SK-N-SH (cell line): ENCODE measurements at regions not wholly inside any gene's neighbourhood (a gene's known extent, or its start where the extent isn't known, plus 50 kb on each side); places are given as distances from the start of the nearest gene placed in this dataset.

Source experiments
- CTCF ChIA-PET: fragments of 300-600, 350-600 bp; formaldehyde crosslinking; extraction: SDS; loops from one replicate; lab custom pipeline; 2021; lab: Yijun Ruan, JAX
- POLR2A ChIA-PET: fragments of 350-600 bp; sonication (Branson Sonifier 250); formaldehyde crosslinking; extraction: SDS; loops from one replicate; lab custom pipeline; 2020; ENCODE audit warnings: antibody characterized with exemption, inconsistent platforms; lab: Yijun Ruan, JAX
- DNase-seq: peaks from one replicate; pipeline ENCODE4 v3.0.0; 2012
- H2AFZ ChIP-seq: fragments of 200-600 bp; sonication (generic); 2 replicates; pipeline ENCODE4 v1.8.1; 2016; ENCODE audit warnings: antibody characterized with exemption, mild to moderate bottlenecking, low read depth
- H3F3A ChIP-seq: fragments of 200-600 bp; sonication (generic); replicated peaks from 2 replicates; pipeline ENCODE3; 2016; ENCODE audit warnings: antibody characterized with exemption, mild to moderate bottlenecking; ENCODE audit not compliant: insufficient read depth
- H3K27ac ChIP-seq, 2 experiments: fragments of 200-500 bp in 1 of 2; fragments of 200-600 bp in 1 of 2; sonication (Bioruptor generic) in 1 of 2; sonication (generic), shearing (Covaris generic) in 1 of 2; 2 replicates each; pipeline versions ENCODE4 v1.5.1 to v1.6.1; 2014 to 2016; ENCODE audit warnings: low read depth in 2 of 2, inconsistent platforms in 1 of 2, low read length in 1 of 2, mild to moderate bottlenecking in 1 of 2, mixed read lengths in 1 of 2
- H3K27me3 ChIP-seq: fragments of 200-600 bp; sonication (generic), shearing (Covaris generic); 2 replicates; pipeline ENCODE4 v1.6.1; 2016; ENCODE audit warnings: mixed run types; ENCODE audit not compliant: insufficient read depth
- H3K36me3 ChIP-seq, 2 experiments: fragments of 200-500 bp in 1 of 2; fragments of 200-600 bp in 1 of 2; sonication (Bioruptor generic) in 1 of 2; sonication (generic) in 1 of 2; replicated peaks in 1 of 2; 2 replicates each; pipeline versions ENCODE3 to v1.5.1; 2014 to 2016; ENCODE audit warnings: low read length in 1 of 2, mild to moderate bottlenecking in 1 of 2; ENCODE audit not compliant: insufficient read depth in 2 of 2, control insufficient read depth in 1 of 2
- H3K4me1 ChIP-seq, 2 experiments: fragments of 200-500 bp in 1 of 2; fragments of 200-600 bp in 1 of 2; sonication (Bioruptor generic) in 1 of 2; sonication (generic), shearing (Covaris generic) in 1 of 2; 2 replicates each; pipeline versions ENCODE4 v1.5.1 to v1.6.1; 2014 to 2016; ENCODE audit warnings: low read depth in 1 of 2, low read length in 1 of 2, mixed run types in 1 of 2; ENCODE audit not compliant: insufficient read depth in 2 of 2, control insufficient read depth in 1 of 2
- H3K4me2 ChIP-seq: fragments of 200-600 bp; sonication (generic), shearing (Covaris generic); 2 replicates; pipeline ENCODE4 v1.6.1; 2017; ENCODE audit warnings: mixed run types
- H3K4me3 ChIP-seq, 2 experiments: fragments of 200-500 bp in 1 of 2; fragments of 200-600 bp in 1 of 2; sonication (Bioruptor generic) in 1 of 2; sonication (generic), shearing (Covaris generic) in 1 of 2; 2 replicates each; pipeline versions ENCODE4 v1.5.1 to v1.8.1; 2014 to 2016; ENCODE audit warnings: low read depth in 2 of 2, inconsistent platforms in 1 of 2, low read length in 1 of 2, mild to moderate bottlenecking in 1 of 2, mixed read lengths in 1 of 2, moderate library complexity in 1 of 2
- H3K79me2 ChIP-seq: fragments of 200-600 bp; sonication (generic); 2 replicates; pipeline ENCODE4 v1.8.1; 2017; ENCODE audit warnings: mild to moderate bottlenecking; ENCODE audit not compliant: insufficient read depth
- H3K9ac ChIP-seq: fragments of 200-600 bp; sonication (generic); 2 replicates; pipeline ENCODE4 v1.6.1; 2017; ENCODE audit warnings: mixed run types
- H3K9me2 ChIP-seq: fragments of 200-600 bp; sonication (generic); 2 replicates; pipeline ENCODE4 v1.6.1; 2017; ENCODE audit warnings: mixed run types
- H3K9me3 ChIP-seq: fragments of 200-600 bp; sonication (generic); 2 replicates; pipeline ENCODE4 v1.6.1; 2017; ENCODE audit warnings: mixed run types, mild to moderate bottlenecking, moderate library complexity
- H4K20me1 ChIP-seq: fragments of 200-600 bp; sonication (generic); 2 replicates; pipeline ENCODE4 v1.6.1; 2017; ENCODE audit warnings: mild to moderate bottlenecking, mixed run types; ENCODE audit not compliant: insufficient read depth
- CHD2 ChIP-seq: fragments of 150-350 bp; IDR thresholded peaks from 2 replicates; pipeline ENCODE4 v1.6.1; 2018; ENCODE audit warnings: low read length; ENCODE audit not compliant: partially characterized antibody
- ELF1 ChIP-seq: IDR thresholded peaks from 2 replicates; pipeline ENCODE4 v1.4.0; 2012
- FOSL2 ChIP-seq: IDR thresholded peaks from 2 replicates; pipeline ENCODE4 v1.4.0; 2012; ENCODE audit warnings: low read depth, mild to moderate bottlenecking, moderate library complexity, borderline replicate concordance
- FOXJ3 ChIP-seq: sonication (generic); formaldehyde crosslinking; IDR thresholded peaks from 2 replicates; pipeline ENCODE4 v1.5.1; 2020; ENCODE audit warnings: mild to moderate bottlenecking, missing genetic modification reagents
- JUND ChIP-seq: IDR thresholded peaks from 2 replicates; pipeline ENCODE4 v1.4.0; 2012
- PBX3 ChIP-seq: IDR thresholded peaks from 2 replicates; pipeline ENCODE4; 2012
- RAD21 ChIP-seq: IDR thresholded peaks from 2 replicates; pipeline ENCODE4 v1.6.1; 2012; ENCODE audit warnings: mild to moderate bottlenecking, low read length
- RCOR1 ChIP-seq: fragments of 150-350 bp; IDR thresholded peaks from 2 replicates; pipeline ENCODE4 v1.6.1; 2017; ENCODE audit warnings: antibody characterized with exemption, low read length
- SIN3A ChIP-seq: IDR thresholded peaks from 2 replicates; pipeline ENCODE4 v1.6.1; 2012; ENCODE audit warnings: low read depth, mild to moderate bottlenecking, low read length, moderate library complexity, borderline replicate concordance
- TAF1 ChIP-seq: IDR thresholded peaks from 2 replicates; pipeline ENCODE4 v1.6.1; 2012; ENCODE audit warnings: low read depth, mild to moderate bottlenecking, low read length, moderate library complexity, borderline replicate concordance
- TEAD4 ChIP-seq: IDR thresholded peaks from 2 replicates; pipeline ENCODE4 v1.4.0; 2012; ENCODE audit warnings: mild to moderate bottlenecking, borderline replicate concordance; ENCODE audit not compliant: insufficient read depth
- USF2 ChIP-seq: fragments of 150-350 bp; IDR thresholded peaks from 2 replicates; pipeline ENCODE4 v1.6.1; 2017; ENCODE audit warnings: antibody characterized with exemption, low read length, low read depth, borderline replicate concordance
- YY1 ChIP-seq: IDR thresholded peaks from 2 replicates; pipeline ENCODE4 v1.4.0; 2012; ENCODE audit warnings: low read depth, mild to moderate bottlenecking
- WGBS: methylation state at CpG from one replicate; pipeline ENCODE4 v1.1.6; 2017; ENCODE audit warnings: low lambda C conversion rate; 5-methylcytosine and 5-hydroxymethylcytosine counted together
- TF ChIP-seq, protein P1 (sequence below): fragments of 200-600 bp; sonication (generic); IDR thresholded peaks from 2 replicates; pipeline ENCODE4 v1.6.1; 2017; ENCODE audit warnings: antibody characterized with exemption, mild to moderate bottlenecking, moderate library complexity
- TF ChIP-seq, protein P2 (sequence below): IDR thresholded peaks from 2 replicates; pipeline ENCODE4 v1.6.1; 2012; ENCODE audit warnings: mild to moderate bottlenecking, low read depth, low read length, moderate library complexity

GRCh38 chr5:6862306-6862705, 149.1 kb downstream of the TENT4A start:
- H3K4me3 ChIP-seq: no peak overlapping the region
- H3K9ac ChIP-seq: no peak overlapping the region
- no peaks in the 10 kb centered on the region for H3K27me3 ChIP-seq
- no peaks in the 10 kb centered on the region for H3F3A ChIP-seq
- H3K27ac ChIP-seq: no peak overlapping the region
- no peaks in the 10 kb centered on the region for H3K9me3 ChIP-seq
- no peaks in the 10 kb centered on the region; a peak in 1 of 4 replicates for H3K4me1 ChIP-seq
- no peaks in the 10 kb centered on the region for H3K36me3 ChIP-seq
- no peak for TF ChIP-seq CHD2
- TF ChIP-seq, protein P1, sequence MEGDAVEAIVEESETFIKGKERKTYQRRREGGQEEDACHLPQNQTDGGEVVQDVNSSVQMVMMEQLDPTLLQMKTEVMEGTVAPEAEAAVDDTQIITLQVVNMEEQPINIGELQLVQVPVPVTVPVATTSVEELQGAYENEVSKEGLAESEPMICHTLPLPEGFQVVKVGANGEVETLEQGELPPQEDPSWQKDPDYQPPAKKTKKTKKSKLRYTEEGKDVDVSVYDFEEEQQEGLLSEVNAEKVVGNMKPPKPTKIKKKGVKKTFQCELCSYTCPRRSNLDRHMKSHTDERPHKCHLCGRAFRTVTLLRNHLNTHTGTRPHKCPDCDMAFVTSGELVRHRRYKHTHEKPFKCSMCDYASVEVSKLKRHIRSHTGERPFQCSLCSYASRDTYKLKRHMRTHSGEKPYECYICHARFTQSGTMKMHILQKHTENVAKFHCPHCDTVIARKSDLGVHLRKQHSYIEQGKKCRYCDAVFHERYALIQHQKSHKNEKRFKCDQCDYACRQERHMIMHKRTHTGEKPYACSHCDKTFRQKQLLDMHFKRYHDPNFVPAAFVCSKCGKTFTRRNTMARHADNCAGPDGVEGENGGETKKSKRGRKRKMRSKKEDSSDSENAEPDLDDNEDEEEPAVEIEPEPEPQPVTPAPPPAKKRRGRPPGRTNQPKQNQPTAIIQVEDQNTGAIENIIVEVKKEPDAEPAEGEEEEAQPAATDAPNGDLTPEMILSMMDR: no peak
- WGBS: 4% methylated on average over 5 of the region's 5 CpGs
- ChIA-PET POLR2A (no interaction called here), CTCF (no interaction called here)
- no peak overlapping the region for H3K4me2 ChIP-seq
- no peak overlapping the region for H2AFZ ChIP-seq
- DNase-seq: no peak
- no peaks in the 10 kb centered on the region for H3K79me2 ChIP-seq
- no peaks in the 10 kb centered on the region for H3K9me2 ChIP-seq
- no peaks in the 10 kb centered on the region for H4K20me1 ChIP-seq

DNA sequence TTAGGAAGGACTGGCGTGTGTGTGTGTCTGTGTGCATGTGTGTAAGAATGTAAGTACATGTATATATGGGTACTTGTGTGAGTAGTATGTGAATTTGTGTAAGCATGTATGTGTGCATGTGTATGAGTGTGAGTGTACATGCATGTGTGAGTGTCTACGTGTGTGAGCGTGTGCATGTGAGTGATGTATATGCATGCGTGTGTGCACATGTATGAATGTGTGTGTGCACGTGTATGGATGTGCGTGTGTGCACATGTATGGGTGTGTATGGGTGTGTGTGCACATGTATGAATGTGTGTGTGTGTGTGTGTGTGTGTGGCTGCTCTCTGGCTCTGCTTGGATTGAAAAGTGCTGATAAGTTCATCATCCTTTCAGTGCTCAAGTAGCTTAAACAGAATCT, 154.5 kb downstream of the TENT4A start:
- Histone ChIP-seq H3K9me3 (no peaks in the 10 kb centered on the region), H3K27ac (no peak overlapping the region), H3K4me3 (no peak overlapping the region), H3K9me2 (no peaks in the 10 kb centered on the region), H3K4me2 (no peak overlapping the region), H3K27me3 (no peaks in the 10 kb centered on the region), H3K4me1 (no peaks in the 10 kb centered on the region; a peak in 1 of 4 replicates), H3K36me3 (no peaks in the 10 kb centered on the region), H3K9ac (no peak overlapping the region), H4K20me1 (no peaks in the 10 kb centered on the region), H3F3A (no peaks in the 10 kb centered on the region), H2AFZ (no peak overlapping the region), H3K79me2 (no peaks in the 10 kb centered on the region)
- ChIA-PET POLR2A (no interaction called here), CTCF (no interaction called here)
- no peak for DNase-seq
- TF ChIP-seq, protein P1: no peak
- TF ChIP-seq, protein P2, sequence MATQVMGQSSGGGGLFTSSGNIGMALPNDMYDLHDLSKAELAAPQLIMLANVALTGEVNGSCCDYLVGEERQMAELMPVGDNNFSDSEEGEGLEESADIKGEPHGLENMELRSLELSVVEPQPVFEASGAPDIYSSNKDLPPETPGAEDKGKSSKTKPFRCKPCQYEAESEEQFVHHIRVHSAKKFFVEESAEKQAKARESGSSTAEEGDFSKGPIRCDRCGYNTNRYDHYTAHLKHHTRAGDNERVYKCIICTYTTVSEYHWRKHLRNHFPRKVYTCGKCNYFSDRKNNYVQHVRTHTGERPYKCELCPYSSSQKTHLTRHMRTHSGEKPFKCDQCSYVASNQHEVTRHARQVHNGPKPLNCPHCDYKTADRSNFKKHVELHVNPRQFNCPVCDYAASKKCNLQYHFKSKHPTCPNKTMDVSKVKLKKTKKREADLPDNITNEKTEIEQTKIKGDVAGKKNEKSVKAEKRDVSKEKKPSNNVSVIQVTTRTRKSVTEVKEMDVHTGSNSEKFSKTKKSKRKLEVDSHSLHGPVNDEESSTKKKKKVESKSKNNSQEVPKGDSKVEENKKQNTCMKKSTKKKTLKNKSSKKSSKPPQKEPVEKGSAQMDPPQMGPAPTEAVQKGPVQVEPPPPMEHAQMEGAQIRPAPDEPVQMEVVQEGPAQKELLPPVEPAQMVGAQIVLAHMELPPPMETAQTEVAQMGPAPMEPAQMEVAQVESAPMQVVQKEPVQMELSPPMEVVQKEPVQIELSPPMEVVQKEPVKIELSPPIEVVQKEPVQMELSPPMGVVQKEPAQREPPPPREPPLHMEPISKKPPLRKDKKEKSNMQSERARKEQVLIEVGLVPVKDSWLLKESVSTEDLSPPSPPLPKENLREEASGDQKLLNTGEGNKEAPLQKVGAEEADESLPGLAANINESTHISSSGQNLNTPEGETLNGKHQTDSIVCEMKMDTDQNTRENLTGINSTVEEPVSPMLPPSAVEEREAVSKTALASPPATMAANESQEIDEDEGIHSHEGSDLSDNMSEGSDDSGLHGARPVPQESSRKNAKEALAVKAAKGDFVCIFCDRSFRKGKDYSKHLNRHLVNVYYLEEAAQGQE: no peak
- TF ChIP-seq SIN3A (no peak), RCOR1 (no peak), FOSL2 (no peak), RAD21 (no peak), USF2 (no peak), CHD2 (no peak), TEAD4 (no peak), YY1 (no peak), PBX3 (no peak), TAF1 (no peak), ELF1 (no peak), JUND (no peak), FOXJ3 (CRISPR knock-in tag) (no peak)
- 60% methylated on average over 6 of the region's 6 CpGs for WGBS
